ENCODE measurements at regions not wholly inside any gene's neighbourhood (a gene's known extent, or its start where the extent isn't known, plus 50 kb on each side); places are given as distances from the start of the nearest gene placed in this dataset.

DNA sequence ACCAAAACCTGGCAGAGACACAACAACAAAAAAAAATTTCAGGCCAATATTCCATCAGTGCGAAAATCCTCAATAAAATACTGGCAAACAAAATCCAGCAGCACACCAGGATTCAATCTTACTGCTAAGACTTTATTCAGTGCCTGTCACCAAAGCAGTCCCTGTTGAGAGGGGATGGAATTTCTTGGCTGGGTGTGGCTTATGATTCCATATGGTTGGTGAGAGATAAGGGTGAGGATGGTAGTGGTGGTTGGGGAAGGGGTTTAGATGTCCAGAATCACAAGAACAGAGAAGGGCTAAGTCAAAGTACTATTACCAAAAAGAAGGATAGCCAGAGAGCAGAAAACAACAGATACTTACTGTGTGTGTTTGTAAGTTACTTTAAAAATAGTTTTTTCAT is 152.8 kb upstream of the SLC35B3 start:
- H3K4me3 ChIP-seq (replicated peaks; ENCODE audit: low read depth, low read length) = no peak overlapping the region
- no peak for DNase-seq (ENCODE audit: extremely low read depth, low read depth)
- no peak for TF ChIP-seq CTCF (IDR thresholded peaks at IDR 0.05; ENCODE audit: low read depth, low read length, missing control alignments)

GRCh38 chr6:8583291-8583690 is 147.9 kb upstream of the SLC35B3 start:
- H3K4me3 ChIP-seq (replicated peaks; ENCODE audit: low read depth, low read length) = no peak overlapping the region
- no peak for TF ChIP-seq CTCF (IDR thresholded peaks at IDR 0.05; ENCODE audit: low read depth, low read length, missing control alignments)
- DNase-seq (ENCODE audit: extremely low read depth, low read depth) = no peak

DNA sequence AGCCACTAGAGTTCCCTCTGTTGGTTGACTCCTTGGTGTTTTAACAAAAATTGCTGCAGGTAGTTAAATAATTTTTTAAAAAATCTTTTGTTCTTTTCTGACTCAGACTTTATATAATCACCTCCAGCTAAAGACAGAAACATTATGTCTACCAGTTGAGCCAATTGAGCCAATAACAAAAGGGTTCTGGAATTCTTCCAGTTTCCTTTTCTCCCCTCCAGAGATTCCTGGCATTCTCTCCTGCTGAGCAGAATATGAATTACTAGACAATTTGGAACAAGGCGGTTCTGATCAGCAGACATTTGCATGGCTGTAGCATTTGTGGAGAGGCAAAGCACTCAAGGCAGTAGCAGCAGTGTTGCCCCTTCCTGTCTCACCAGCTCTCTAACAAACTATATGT is 144.0 kb upstream of the SLC35B3 start:
- no peak for TF ChIP-seq CTCF (IDR thresholded peaks at IDR 0.05; ENCODE audit: low read depth, low read length, missing control alignments)
- DNase-seq (ENCODE audit: extremely low read depth, low read depth) = no peak
- H3K4me3 ChIP-seq (replicated peaks; ENCODE audit: low read depth, low read length) = no peak overlapping the region

DNA sequence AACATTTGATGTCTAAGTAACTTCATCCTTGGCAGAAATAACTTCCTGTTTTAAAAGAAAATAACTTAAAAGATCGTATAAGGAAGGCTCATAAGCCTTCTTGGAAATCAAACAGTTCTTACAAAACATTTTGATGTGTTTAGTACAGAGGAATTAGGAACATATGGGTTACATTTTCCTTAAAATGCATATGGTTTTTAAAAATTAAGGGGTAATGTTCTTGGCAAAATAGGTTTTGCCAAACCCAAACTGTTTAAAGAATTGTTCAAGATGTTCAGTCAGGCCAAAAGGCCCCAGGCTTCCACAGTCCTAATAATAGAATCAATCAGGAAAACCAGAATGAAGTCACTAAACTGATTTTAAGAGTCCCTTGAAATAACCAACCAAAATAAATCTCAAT is 142.7 kb upstream of the SLC35B3 start:
- no peak overlapping the region for H3K4me3 ChIP-seq (replicated peaks; ENCODE audit: low read depth, low read length)
- no peak for TF ChIP-seq CTCF (IDR thresholded peaks at IDR 0.05; ENCODE audit: low read depth, low read length, missing control alignments)
- DNase-seq (ENCODE audit: extremely low read depth, low read depth) = no peak

DNA sequence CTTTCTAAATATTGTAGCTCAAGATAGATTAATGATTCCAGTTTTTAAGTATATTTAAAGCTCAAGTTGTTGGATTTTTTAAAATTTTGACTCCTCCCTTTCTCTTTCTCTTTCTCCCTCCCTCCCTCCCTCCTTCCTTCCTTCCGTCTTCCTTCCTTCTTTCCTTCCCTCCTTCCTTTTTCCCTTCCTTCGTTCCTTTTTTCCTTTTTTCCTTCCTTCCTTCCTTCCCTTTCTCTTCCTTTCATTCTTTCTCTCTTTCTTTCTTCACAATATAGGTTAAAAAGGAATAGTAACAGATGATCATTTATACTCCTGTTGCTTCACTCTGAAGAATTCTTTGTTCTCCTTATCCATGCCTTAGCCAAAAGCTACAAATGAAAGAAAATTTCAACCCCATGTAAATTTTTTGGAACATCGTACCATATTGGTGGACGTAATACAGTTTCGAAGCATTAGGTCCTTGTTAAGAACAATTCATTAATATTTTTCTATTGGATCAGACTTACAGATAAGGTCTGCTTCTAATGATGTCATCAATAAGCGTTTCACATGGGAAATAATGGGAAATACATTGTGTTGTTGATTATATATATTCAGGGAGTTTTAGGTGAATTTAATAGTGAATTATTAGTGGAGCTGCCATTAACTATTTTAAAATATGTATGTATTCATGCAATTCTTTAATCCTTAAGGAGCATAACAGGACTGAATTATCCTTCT is 139.6 kb upstream of the SLC35B3 start:
- DNase-seq (ENCODE audit: extremely low read depth, low read depth) = no peak
- no peak overlapping the region for H3K4me3 ChIP-seq (replicated peaks; ENCODE audit: low read depth, low read length)
- no peak for TF ChIP-seq CTCF (IDR thresholded peaks at IDR 0.05; ENCODE audit: low read depth, low read length, missing control alignments)

DNA sequence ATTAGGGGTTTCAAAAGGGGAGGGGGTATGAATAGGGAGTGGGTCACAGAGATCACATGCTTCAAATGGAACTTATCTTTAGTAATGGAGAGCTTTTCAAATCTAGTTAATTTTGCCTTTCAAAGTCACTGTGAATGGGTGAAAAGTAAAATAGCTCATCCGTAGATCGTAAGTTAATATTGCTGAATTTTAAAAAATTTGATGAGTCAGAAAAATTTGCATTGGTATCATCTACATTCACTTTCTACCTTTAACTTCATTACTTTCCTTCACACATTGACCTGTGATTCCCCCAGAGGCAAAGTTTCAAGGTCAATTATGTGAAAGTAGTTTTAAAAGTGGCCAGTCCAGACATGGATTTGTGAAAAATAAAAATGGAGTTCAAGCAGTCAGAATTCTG is 139.0 kb upstream of the SLC35B3 start:
- DNase-seq (ENCODE audit: extremely low read depth, low read depth) = no peak
- TF ChIP-seq CTCF (IDR thresholded peaks at IDR 0.05; ENCODE audit: low read depth, low read length, missing control alignments) = no peak
- no peak overlapping the region for H3K4me3 ChIP-seq (replicated peaks; ENCODE audit: low read depth, low read length)
